HepG2 (cell line): ENCODE measurements at regions not wholly inside any gene's neighbourhood (a gene's known extent, or its start where the extent isn't known, plus 50 kb on each side); places are given as distances from the start of the nearest gene placed in this dataset.

Source experiments
- ATAC-seq: fragments of 200-7000 bp; cut with Tn5 transposase; 3 replicates; pipeline ENCODE4 v1.9.1; 2020; ENCODE audit warnings: mild to moderate bottlenecking, moderate library complexity
- BruUV-seq: library from RNA; stranded (reverse); fragments of 400-500 nt; replicated peaks from 2 replicates; lab custom pipeline; 2021; lab: Mats Ljungman, UMichigan
- CTCF ChIA-PET: fragments of 300-600 bp; formaldehyde crosslinking; extraction: SDS; loops from one replicate; lab custom pipeline; 2021; ENCODE audit warnings: low total read pairs, inconsistent platforms, low intra/inter-chr PET ratio; lab: Yijun Ruan, JAX
- POLR2A ChIA-PET: fragments of 350-600 bp; sonication (Branson Sonifier 250); formaldehyde crosslinking; loops from one replicate; lab custom pipeline; 2020; ENCODE audit warnings: antibody characterized with exemption, inconsistent platforms; lab: Yijun Ruan, JAX
- DNase-seq: peaks from one replicate; pipeline ENCODE4 v3.0.0-alpha.2; 2015; ENCODE audit warnings: low spot score
- FAIRE-seq: peaks from 3 replicates; lab custom pipeline; 2011; peaks lifted over from hg19 to GRCh38; lab: Jason Lieb, UNC
- H2AFZ ChIP-seq: one replicate; pipeline ENCODE4 v1.6.1; 2011; ENCODE audit warnings: low read length, inconsistent platforms
- H3K27ac ChIP-seq: fragments of 300-600 bp; 3 replicates; pipeline ENCODE4 v1.8.0; 2011; ENCODE audit warnings: mixed run types, mild to moderate bottlenecking, mixed read lengths, low read length, inconsistent platforms; ENCODE audit not compliant: insufficient read depth; ENCODE audit errors: extremely low read length
- H3K27me3 ChIP-seq, 2 experiments: fragments of 200-600 bp in 1 of 2; 2 replicates in 1 of 2; 3 replicates in 1 of 2; pipeline versions ENCODE4 v1.6.0 to v1.8.0; 2011; ENCODE audit warnings: low read length in 2 of 2, mild to moderate bottlenecking in 2 of 2, moderate library complexity in 2 of 2, inconsistent platforms in 1 of 2; ENCODE audit not compliant: insufficient read depth in 2 of 2, control insufficient read depth in 1 of 2
- H3K36me3 ChIP-seq, 2 experiments: fragments of 200-600 bp in 1 of 2; replicated peaks in 1 of 2; 2 replicates in 1 of 2; 3 replicates in 1 of 2; pipeline versions ENCODE4 v1.5.1 to v1.8.0; 2011; ENCODE audit warnings: low read length in 2 of 2, inconsistent platforms in 1 of 2; ENCODE audit not compliant: insufficient read depth in 2 of 2, control insufficient read depth in 1 of 2
- H3K4me1 ChIP-seq: 2 replicates; pipeline ENCODE4 v1.5.1; 2012; ENCODE audit warnings: low read length, inconsistent platforms; ENCODE audit not compliant: insufficient read depth
- H3K4me2 ChIP-seq: 2 replicates; pipeline ENCODE4 v1.6.0; 2011; ENCODE audit warnings: low read depth, low read length, inconsistent platforms
- H3K4me3 ChIP-seq, 3 experiments: fragments of 200-600 bp in 1 of 3; sonication (generic), shearing (Covaris generic) in 1 of 3; replicated peaks in 1 of 3; 2 replicates each; pipeline ENCODE4 v1.5.1; 2011 to 2016; ENCODE audit warnings: low read length in 3 of 3, inconsistent platforms in 2 of 3, low read depth in 2 of 3, mild to moderate bottlenecking in 2 of 3, control low read depth in 1 of 3, mixed read lengths in 1 of 3; ENCODE audit not compliant: insufficient read depth in 1 of 3
- H3K79me2 ChIP-seq: one replicate; pipeline ENCODE4 v1.6.1; 2011; ENCODE audit warnings: low read length, inconsistent platforms; ENCODE audit not compliant: insufficient read depth
- H3K9ac ChIP-seq: 2 replicates; pipeline ENCODE4 v1.6.0; 2011; ENCODE audit warnings: mild to moderate bottlenecking, low read depth, low read length, inconsistent platforms; ENCODE audit not compliant: insufficient read depth
- H3K9me3 ChIP-seq: 2 replicates; pipeline ENCODE4 v1.5.1; 2012; ENCODE audit warnings: mild to moderate bottlenecking, low read length
- H4K20me1 ChIP-seq: 2 replicates; pipeline ENCODE4 v1.6.0; 2011; ENCODE audit warnings: inconsistent platforms, mild to moderate bottlenecking, low read length, moderate library complexity; ENCODE audit not compliant: insufficient read depth
- HNRNPUL1 ChIP-seq: fragments of 200-400 bp; formaldehyde crosslinking; IDR thresholded peaks from 2 replicates; pipeline ENCODE4 v1.6.1; 2017; ENCODE audit warnings: low read depth, mild to moderate bottlenecking, low read length, moderate library complexity
- NCOA1 ChIP-seq: sonication (generic); formaldehyde crosslinking; IDR thresholded peaks from 2 replicates; pipeline ENCODE4 v1.9.0; 2021; ENCODE audit warnings: missing genetic modification reagents
- RAD21 ChIP-seq: fragments of 450-650 bp; formaldehyde crosslinking; IDR thresholded peaks from 2 replicates; pipeline ENCODE4 v1.5.0; 2020; ENCODE audit warnings: mild to moderate bottlenecking
- ZNF224 ChIP-seq: sonication (generic); formaldehyde crosslinking; IDR thresholded peaks from 2 replicates; pipeline ENCODE4 v1.5.0; 2020; ENCODE audit warnings: mild to moderate bottlenecking, missing genetic modification reagents
- ZNF431 ChIP-seq: sonication (generic); formaldehyde crosslinking; IDR thresholded peaks from 2 replicates; pipeline ENCODE4 v1.9.0; 2022; ENCODE audit warnings: missing genetic modification reagents, low read depth, mild to moderate bottlenecking, borderline replicate concordance
- ZNF577 ChIP-seq: sonication (generic); formaldehyde crosslinking; IDR thresholded peaks from 2 replicates; pipeline ENCODE4 v1.4.0; 2020; ENCODE audit warnings: mild to moderate bottlenecking, low read depth, missing genetic modification reagents, borderline replicate concordance
- ZNF83 ChIP-seq: sonication (generic); formaldehyde crosslinking; IDR thresholded peaks from 2 replicates; pipeline ENCODE4 v1.4.0; 2020; ENCODE audit warnings: missing genetic modification reagents, mild to moderate bottlenecking, borderline replicate concordance
- WGBS: methylation state at CpG from one replicate; pipeline ENCODE4 v1.1.6; 2017; ENCODE audit warnings: low lambda C conversion rate; 5-methylcytosine and 5-hydroxymethylcytosine counted together
- in situ Hi-C: cut with HindIII; loops from 2 replicates; pipeline ENCODE4 v1.10.0; 2017; ENCODE audit warnings: low pct_unique_long_range_greater_than_20kb; ENCODE audit not compliant: extremely low pct_ligation_motif_present
- intact Hi-C: fragments of 100-400 bp; cut with micrococcal nuclease; formaldehyde crosslinking; loops from one replicate; pipeline ENCODE4 v1.10.0; 2022; ENCODE audit not compliant: unreplicated experiment
- TF ChIP-seq, protein P1 (sequence below): sonication (generic); formaldehyde crosslinking; IDR thresholded peaks from 2 replicates; pipeline ENCODE4 v1.5.1; 2020; ENCODE audit warnings: mild to moderate bottlenecking, missing genetic modification reagents, moderate library complexity
- TF ChIP-seq, protein P2 (sequence below): sonication (generic); formaldehyde crosslinking; IDR thresholded peaks from 2 replicates; pipeline ENCODE4 v1.5.0; 2020; ENCODE audit warnings: missing genetic modification reagents
- TF ChIP-seq, protein P3 (sequence below): sonication (generic); formaldehyde crosslinking; IDR thresholded peaks from 2 replicates; pipeline ENCODE4 v1.4.0; 2020; ENCODE audit warnings: missing genetic modification reagents

DNA sequence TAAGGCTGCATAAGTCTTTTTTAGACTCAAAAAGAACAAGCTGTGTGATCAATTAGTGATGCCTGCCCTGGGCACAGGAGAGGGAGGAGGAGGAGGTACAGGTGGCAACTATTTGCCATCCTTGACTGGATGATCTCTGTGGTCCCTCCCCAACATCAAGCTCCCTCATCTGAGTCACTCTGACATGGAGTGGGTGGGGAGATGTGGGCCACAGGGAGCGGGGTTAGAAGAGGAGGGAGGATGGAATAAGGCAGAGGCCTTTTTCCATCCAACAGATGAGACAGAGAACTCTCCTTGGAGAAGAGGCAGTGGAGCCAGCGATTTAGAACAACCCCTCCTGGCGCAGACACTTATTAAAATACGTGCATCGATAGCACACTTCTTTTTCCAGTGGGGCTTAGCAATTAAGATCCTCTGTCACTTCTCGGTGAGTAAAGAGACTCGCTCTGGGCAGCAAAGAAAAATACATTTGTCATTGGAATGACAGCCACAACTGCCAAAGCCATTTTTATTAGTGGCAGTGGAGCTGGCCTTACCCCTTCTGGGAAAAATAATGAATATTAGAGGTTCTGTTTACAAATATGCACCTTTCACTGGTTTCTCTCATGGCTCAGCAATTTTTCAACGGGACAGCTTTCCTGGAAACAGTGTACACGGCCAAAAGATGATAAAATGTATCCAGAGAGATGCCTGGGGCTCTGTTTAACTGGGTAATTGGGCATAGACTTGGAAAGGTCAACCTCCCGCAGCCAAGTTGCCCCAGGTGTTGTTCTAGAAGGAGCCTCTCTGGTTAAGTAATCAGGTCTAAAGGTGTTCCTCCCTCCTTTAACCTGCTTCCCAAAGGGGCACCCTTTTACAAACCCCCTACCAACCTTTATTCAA, 238.4 kb upstream of the CXCR4 start:
- ATAC-seq (no peak), DNase-seq (no peak), FAIRE-seq (no peak)
- Histone ChIP-seq H3K4me3 (no peak overlapping the region), H3K4me1 (no peaks in the 10 kb centered on the region), H3K36me3 (no peaks in the 10 kb centered on the region), H2AFZ (no peak overlapping the region), H3K79me2 (no peaks in the 10 kb centered on the region), H3K27me3 (peaks cover 0 to 18% of the 10 kb centered on the region in 2 experiments; a peak in 1 of 5 replicates), H3K9ac (no peak overlapping the region), H3K9me3 (no peaks in the 10 kb centered on the region), H3K4me2 (no peak overlapping the region), H3K27ac (no peak overlapping the region), H4K20me1 (no peaks in the 10 kb centered on the region)
- intact Hi-C loops (no loop called here), in situ Hi-C loops (no loop called here)
- 18% methylated on average over 10 of the region's 10 CpGs for WGBS
- TF ChIP-seq ZNF83 (no peak), RAD21 (no peak)
- POLR2A ChIA-PET, result no interaction called here
- CTCF ChIA-PET, result no interaction called here
- no TSS peak for BruUV-seq

DNA sequence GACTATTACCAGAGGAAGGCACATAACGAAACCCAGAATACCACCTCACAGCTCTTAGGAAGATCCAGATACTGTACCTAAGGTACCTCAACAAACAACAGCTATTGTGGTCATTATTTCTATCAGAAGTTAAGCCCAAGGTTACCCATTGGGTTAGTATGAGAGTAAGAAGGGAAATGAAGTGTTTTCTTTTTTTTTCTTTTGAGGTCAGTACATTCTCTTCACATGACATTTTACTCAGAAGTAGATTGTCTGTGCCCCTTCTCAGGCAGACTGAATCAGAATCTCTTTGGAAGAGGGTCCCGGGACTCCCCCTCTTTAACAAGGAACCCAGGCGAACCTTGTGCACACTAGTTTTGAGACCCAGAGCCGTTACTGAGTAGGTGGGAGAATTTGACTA, 233.7 kb upstream of the CXCR4 start:
- no peak for FAIRE-seq
- no peak overlapping the region for H3K27ac ChIP-seq
- in situ Hi-C loops (no loop called here), intact Hi-C loops (no loop called here)
- ChIA-PET POLR2A (no interaction called here), CTCF (no interaction called here)
- H4K20me1 ChIP-seq, result no peaks in the 10 kb centered on the region
- no peak overlapping the region for H2AFZ ChIP-seq
- no peaks in the 10 kb centered on the region for H3K4me1 ChIP-seq
- H3K4me2 ChIP-seq, result no peak overlapping the region
- no peak overlapping the region for H3K9ac ChIP-seq
- no peaks in the 10 kb centered on the region for H3K79me2 ChIP-seq
- no peak for ATAC-seq
- WGBS, result 6% methylated on average over 4 of the region's 4 CpGs
- no TSS peak for BruUV-seq
- no peak for DNase-seq
- no peaks in the 10 kb centered on the region for H3K9me3 ChIP-seq
- H3K36me3 ChIP-seq, result no peaks in the 10 kb centered on the region
- no peak overlapping the region for H3K4me3 ChIP-seq
- H3K27me3 ChIP-seq, result peaks cover 0 to 22% of the 10 kb centered on the region in 2 experiments; a peak in 1 of 5 replicates
- no peak for TF ChIP-seq ZNF224 (CRISPR knock-in tag)
- no peak for TF ChIP-seq ZNF431 (CRISPR knock-in tag)
- TF ChIP-seq, protein P1, sequence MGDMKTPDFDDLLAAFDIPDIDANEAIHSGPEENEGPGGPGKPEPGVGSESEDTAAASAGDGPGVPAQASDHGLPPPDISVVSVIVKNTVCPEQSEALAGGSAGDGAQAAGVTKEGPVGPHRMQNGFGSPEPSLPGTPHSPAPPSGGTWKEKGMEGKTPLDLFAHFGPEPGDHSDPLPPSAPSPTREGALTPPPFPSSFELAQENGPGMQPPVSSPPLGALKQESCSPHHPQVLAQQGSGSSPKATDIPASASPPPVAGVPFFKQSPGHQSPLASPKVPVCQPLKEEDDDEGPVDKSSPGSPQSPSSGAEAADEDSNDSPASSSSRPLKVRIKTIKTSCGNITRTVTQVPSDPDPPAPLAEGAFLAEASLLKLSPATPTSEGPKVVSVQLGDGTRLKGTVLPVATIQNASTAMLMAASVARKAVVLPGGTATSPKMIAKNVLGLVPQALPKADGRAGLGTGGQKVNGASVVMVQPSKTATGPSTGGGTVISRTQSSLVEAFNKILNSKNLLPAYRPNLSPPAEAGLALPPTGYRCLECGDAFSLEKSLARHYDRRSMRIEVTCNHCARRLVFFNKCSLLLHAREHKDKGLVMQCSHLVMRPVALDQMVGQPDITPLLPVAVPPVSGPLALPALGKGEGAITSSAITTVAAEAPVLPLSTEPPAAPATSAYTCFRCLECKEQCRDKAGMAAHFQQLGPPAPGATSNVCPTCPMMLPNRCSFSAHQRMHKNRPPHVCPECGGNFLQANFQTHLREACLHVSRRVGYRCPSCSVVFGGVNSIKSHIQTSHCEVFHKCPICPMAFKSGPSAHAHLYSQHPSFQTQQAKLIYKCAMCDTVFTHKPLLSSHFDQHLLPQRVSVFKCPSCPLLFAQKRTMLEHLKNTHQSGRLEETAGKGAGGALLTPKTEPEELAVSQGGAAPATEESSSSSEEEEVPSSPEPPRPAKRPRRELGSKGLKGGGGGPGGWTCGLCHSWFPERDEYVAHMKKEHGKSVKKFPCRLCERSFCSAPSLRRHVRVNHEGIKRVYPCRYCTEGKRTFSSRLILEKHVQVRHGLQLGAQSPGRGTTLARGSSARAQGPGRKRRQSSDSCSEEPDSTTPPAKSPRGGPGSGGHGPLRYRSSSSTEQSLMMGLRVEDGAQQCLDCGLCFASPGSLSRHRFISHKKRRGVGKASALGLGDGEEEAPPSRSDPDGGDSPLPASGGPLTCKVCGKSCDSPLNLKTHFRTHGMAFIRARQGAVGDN, result no peak
- TF ChIP-seq NCOA1 (CRISPR knock-in tag), result no peak
- TF ChIP-seq HNRNPUL1, result no peak
- TF ChIP-seq, protein P2, sequence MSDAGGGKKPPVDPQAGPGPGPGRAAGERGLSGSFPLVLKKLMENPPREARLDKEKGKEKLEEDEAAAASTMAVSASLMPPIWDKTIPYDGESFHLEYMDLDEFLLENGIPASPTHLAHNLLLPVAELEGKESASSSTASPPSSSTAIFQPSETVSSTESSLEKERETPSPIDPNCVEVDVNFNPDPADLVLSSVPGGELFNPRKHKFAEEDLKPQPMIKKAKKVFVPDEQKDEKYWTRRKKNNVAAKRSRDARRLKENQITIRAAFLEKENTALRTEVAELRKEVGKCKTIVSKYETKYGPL (CRISPR knock-in tag), result no peak
- TF ChIP-seq, protein P3, sequence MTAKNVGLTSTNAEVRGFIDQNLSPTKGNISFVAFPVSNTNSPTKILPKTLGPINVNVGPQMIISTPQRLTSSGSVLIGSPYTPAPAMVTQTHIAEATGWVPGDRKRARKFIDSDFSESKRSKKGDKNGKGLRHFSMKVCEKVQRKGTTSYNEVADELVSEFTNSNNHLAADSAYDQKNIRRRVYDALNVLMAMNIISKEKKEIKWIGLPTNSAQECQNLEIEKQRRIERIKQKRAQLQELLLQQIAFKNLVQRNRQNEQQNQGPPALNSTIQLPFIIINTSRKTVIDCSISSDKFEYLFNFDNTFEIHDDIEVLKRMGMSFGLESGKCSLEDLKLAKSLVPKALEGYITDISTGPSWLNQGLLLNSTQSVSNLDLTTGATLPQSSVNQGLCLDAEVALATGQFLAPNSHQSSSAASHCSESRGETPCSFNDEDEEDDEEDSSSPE, result no peak
- no peak for TF ChIP-seq ZNF577 (CRISPR knock-in tag)
